Activated B cell treated with CpG ODN at 0.5 μM for 24 hours (primary cell): ENCODE measurements at regions not wholly inside any gene's neighbourhood (a gene's known extent, or its start where the extent isn't known, plus 50 kb on each side); places are given as distances from the start of the nearest gene placed in this dataset.

ENCODE experiments used
- ATAC-seq: fragments of 200-7000 bp; cut with Tn5 transposase; one replicate; pipeline ENCODE4 v1.10.0; 2021; ENCODE audit warnings: low read depth, mild to moderate bottlenecking, moderate library complexity
- CTCF ChIA-PET: fragments of 350-600 bp; sonication (Branson Sonifier 250); formaldehyde crosslinking; loops from one replicate; lab custom pipeline; 2021; ENCODE audit warnings: antibody characterized with exemption; lab: Charles Lee
- POLR2A ChIA-PET: fragments of 350-600 bp; sonication (Branson Sonifier 250); formaldehyde crosslinking; loops from one replicate; lab custom pipeline; 2021; ENCODE audit warnings: antibody characterized with exemption; lab: Charles Lee
- DNase-seq: peaks from one replicate; pipeline ENCODE4 v3.0.0; 2022
- H3K27ac Mint-ChIP-seq: one replicate; pipeline ENCODE4 v1.8.0; 2020; ENCODE audit warnings: mixed read lengths
- H3K27me3 Mint-ChIP-seq: one replicate; pipeline ENCODE4 v1.8.0; 2021; ENCODE audit warnings: mixed read lengths
- H3K36me3 Mint-ChIP-seq: one replicate; pipeline ENCODE4 v1.8.0; 2021; ENCODE audit warnings: low read depth, mixed read lengths
- H3K4me1 Mint-ChIP-seq: one replicate; pipeline ENCODE4 v1.8.0; 2021; ENCODE audit warnings: mixed read lengths
- H3K4me3 Mint-ChIP-seq: one replicate; pipeline ENCODE4 v1.8.0; 2020; ENCODE audit warnings: mild to moderate bottlenecking, mixed read lengths
- H3K9me3 Mint-ChIP-seq: one replicate; pipeline ENCODE4 v1.8.0; 2020; ENCODE audit warnings: mixed read lengths
- intact Hi-C: fragments of 100-400 bp; cut with micrococcal nuclease; formaldehyde crosslinking; loops from one replicate; pipeline ENCODE4 v1.15.1; 2024
- TF ChIP-seq, protein P1 (sequence below): fragments of 200-600 bp; IDR thresholded peaks from one replicate; pipeline ENCODE4 v1.8.0; 2022; ENCODE audit warnings: antibody characterized with exemption, mild to moderate bottlenecking

DNA sequence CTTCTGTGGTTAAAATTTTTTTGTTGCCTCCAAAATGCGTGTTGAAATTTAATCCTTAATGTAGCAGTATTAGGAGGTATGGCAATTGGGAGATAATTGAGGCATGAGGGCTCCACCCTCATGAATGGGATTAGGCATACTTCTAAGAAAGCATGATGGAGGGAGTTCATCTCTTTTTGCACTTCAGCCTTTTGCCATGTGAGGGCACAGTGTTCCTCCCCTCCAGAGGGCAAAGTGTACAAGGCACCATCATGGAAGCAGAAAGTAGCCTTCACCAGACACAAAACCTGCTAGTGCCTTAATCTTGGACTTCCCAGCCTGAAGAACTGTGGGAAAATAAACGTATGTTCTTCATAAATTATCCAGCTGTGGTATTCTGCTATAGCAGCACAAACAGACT lies 429.5 kb downstream of the ZIC1 start:
- TF ChIP-seq, protein P1, sequence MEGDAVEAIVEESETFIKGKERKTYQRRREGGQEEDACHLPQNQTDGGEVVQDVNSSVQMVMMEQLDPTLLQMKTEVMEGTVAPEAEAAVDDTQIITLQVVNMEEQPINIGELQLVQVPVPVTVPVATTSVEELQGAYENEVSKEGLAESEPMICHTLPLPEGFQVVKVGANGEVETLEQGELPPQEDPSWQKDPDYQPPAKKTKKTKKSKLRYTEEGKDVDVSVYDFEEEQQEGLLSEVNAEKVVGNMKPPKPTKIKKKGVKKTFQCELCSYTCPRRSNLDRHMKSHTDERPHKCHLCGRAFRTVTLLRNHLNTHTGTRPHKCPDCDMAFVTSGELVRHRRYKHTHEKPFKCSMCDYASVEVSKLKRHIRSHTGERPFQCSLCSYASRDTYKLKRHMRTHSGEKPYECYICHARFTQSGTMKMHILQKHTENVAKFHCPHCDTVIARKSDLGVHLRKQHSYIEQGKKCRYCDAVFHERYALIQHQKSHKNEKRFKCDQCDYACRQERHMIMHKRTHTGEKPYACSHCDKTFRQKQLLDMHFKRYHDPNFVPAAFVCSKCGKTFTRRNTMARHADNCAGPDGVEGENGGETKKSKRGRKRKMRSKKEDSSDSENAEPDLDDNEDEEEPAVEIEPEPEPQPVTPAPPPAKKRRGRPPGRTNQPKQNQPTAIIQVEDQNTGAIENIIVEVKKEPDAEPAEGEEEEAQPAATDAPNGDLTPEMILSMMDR: no peak

DNA sequence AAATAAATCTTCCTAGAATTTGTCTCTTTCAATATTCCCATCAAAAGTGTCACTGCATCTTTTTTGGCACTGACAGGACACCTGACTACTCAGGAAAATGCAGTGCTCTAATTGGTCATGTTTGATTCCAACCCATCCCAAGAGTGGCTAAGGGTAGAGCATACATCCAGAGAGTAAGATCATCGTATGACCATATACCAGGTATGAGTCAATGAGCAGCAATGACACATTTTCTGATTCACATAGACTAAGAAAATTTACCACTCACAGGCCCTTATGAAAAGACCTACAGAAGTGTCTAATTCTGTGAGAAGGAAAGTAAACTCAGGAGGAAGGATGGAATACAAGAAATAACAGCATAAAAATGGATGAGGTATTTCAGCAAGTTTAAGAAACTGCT lies 434.2 kb downstream of the ZIC1 start:
- no peak overlapping the region for H3K4me3 Mint-ChIP-seq
- no peaks in the 10 kb centered on the region for H3K27me3 Mint-ChIP-seq
- no peak overlapping the region for H3K27ac Mint-ChIP-seq
- no peaks in the 10 kb centered on the region for H3K4me1 Mint-ChIP-seq
- TF ChIP-seq, protein P1: no peak
- ATAC-seq (no peak), DNase-seq (no peak)
- ChIA-PET CTCF (no interaction called here), POLR2A (no interaction called here)
- intact Hi-C loops: no loop called here
- H3K36me3 Mint-ChIP-seq: no peaks in the 10 kb centered on the region
- H3K9me3 Mint-ChIP-seq: no peaks in the 10 kb centered on the region

More for the DNA sequence above, 429.5 kb downstream of the ZIC1 start:
- Mint-ChIP-seq H3K4me3 (no peak overlapping the region), H3K27me3 (no peaks in the 10 kb centered on the region), H3K4me1 (no peaks in the 10 kb centered on the region), H3K27ac (no peak overlapping the region), H3K9me3 (no peaks in the 10 kb centered on the region), H3K36me3 (no peaks in the 10 kb centered on the region)
- intact Hi-C loops: no loop called here
- ATAC-seq (no peak), DNase-seq (no peak)
- ChIA-PET CTCF (no interaction called here), POLR2A (no interaction called here)

DNA sequence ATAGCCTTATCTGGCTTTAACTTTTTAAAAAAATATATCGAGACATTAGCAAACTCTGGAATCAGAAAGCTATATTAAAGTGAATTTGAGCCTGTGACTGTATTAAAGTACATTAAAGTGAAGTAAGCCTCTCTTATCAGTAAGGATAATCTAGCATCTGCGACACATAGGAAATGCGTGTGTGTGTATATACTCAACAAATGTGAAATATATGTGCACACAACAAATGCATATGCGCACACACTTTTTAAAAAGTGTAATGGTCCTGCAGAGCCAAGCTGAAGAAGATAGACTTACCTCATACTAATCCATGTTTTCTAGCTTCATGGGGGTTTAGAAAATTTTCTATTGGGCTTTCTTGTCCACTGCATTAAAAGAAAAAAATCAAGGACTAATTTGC lies 437.1 kb downstream of the ZIC1 start:
- intact Hi-C loops: no loop called here
- CTCF ChIA-PET: no interaction called here
- ATAC-seq: no peak
- H3K36me3 Mint-ChIP-seq: no peaks in the 10 kb centered on the region
- TF ChIP-seq, protein P1: no peak
- H3K27ac Mint-ChIP-seq: no peak overlapping the region
- H3K4me1 Mint-ChIP-seq: no peaks in the 10 kb centered on the region
- H3K27me3 Mint-ChIP-seq: no peaks in the 10 kb centered on the region
- DNase-seq: no peak
- POLR2A ChIA-PET: no interaction called here
- no peaks in the 10 kb centered on the region for H3K9me3 Mint-ChIP-seq
- H3K4me3 Mint-ChIP-seq: no peak overlapping the region

DNA sequence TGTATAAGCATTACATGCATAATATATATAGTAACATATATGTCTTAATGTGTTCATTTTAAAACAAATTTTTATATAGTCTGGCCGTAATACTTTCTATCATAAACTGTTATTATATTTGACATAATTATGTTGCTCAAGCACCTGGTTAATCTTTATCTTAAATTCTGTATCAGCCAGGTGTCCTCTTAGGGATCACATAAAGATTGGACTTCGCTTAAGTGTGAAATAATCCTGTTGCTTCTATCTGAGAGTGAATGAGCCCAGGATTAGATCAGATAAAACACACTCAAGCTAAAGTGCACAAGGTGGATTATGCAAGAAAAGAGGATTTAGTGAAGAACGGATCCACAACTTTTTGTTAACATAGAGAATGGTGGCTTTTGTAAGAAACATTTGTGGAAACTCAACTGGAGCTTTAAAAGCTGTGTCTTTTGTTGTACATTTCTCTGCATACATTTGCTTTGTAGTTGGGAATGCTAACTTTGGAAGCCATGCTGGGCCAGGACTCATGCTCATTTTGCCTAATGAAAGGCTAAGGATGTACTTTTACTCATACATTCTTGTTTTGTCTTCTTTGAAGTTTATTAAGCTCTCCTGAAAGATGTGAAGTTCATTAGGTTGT lies 437.8 kb downstream of the ZIC1 start:
- DNase-seq (no peak), ATAC-seq (no peak)
- intact Hi-C loops: no loop called here
- TF ChIP-seq, protein P1: no peak
- ChIA-PET CTCF (no interaction called here), POLR2A (no interaction called here)
- Mint-ChIP-seq H3K9me3 (no peaks in the 10 kb centered on the region), H3K27me3 (no peaks in the 10 kb centered on the region), H3K27ac (no peak overlapping the region), H3K4me3 (no peak overlapping the region), H3K36me3 (no peaks in the 10 kb centered on the region), H3K4me1 (no peaks in the 10 kb centered on the region)

DNA sequence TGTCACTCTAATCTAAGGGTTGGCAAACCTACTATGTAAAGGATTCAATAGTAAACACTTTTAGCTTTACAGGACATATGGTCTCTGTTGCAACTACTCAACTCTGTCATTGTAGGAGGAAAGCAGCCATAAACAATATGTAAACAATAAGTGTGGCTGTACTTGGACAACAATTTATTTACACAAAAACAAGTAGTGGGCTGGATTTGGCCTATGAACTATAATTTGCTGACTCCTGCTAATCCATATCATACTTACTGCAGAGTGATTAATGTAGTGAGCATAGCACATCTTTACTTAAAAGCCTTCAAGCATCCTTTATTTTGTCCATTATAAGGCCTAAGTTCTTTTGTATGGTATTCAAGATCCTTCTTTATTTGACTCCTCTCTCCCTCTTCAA lies 441.9 kb downstream of the ZIC1 start:
- CTCF ChIA-PET: no interaction called here
- Mint-ChIP-seq H3K36me3 (no peaks in the 10 kb centered on the region), H3K27ac (no peak overlapping the region), H3K27me3 (no peaks in the 10 kb centered on the region), H3K9me3 (peaks cover 2% of the 10 kb centered on the region), H3K4me1 (no peaks in the 10 kb centered on the region), H3K4me3 (no peak overlapping the region)
- TF ChIP-seq, protein P1: no peak
- POLR2A ChIA-PET: no interaction called here
- DNase-seq: no peak
- no peak for ATAC-seq
- intact Hi-C loops: no loop called here
